Omental fat pad (tissue), 3 donors: ENCODE measurements at regions not wholly inside any gene's neighbourhood (a gene's known extent, or its start where the extent isn't known, plus 50 kb on each side); places are given as distances from the start of the nearest gene placed in this dataset.

ENCODE experiments used
- ATAC-seq: fragments of 150-250 bp; one replicate; pipeline ENCODE4 v1.9.1; 2016; ENCODE audit warnings: mild to moderate bottlenecking, moderate library complexity; ENCODE audit not compliant: low FRiP score
- DNase-seq: peaks from one replicate; pipeline ENCODE4 v3.0.0-alpha.2; 2019; ENCODE audit warnings: low spot score
- CTCF ChIP-seq, 3 donors: fragments of 450-650 bp; IDR thresholded peaks; one replicate each; pipeline ENCODE4 v1.5.1; 2016 to 2017; ENCODE audit warnings: antibody characterized with exemption in 3 of 3, mild to moderate bottlenecking in 3 of 3, moderate library complexity in 2 of 3

- ATAC-seq (no peak), DNase-seq (no peak)
- TF ChIP-seq CTCF (IDR thresholded peaks at IDR 0.05) = no peak
Observed at GRCh38 chr10:128814782-128815181, 652.3 kb upstream of the MGMT start.

- no peak for TF ChIP-seq CTCF (IDR thresholded peaks at IDR 0.05)
- DNase-seq = no peak
- no peak for ATAC-seq
Observed at GRCh38 chr10:128816726-128817125, 650.3 kb upstream of the MGMT start.

GRCh38 chr10:128817636-128818035 is 649.4 kb upstream of the MGMT start:
- DNase-seq = no peak
- ATAC-seq = no peak
- no peak for TF ChIP-seq CTCF (IDR thresholded peaks at IDR 0.05)

- no peak for ATAC-seq
- no peak for TF ChIP-seq CTCF (IDR thresholded peaks at IDR 0.05)
- no peak for DNase-seq
Observed at GRCh38 chr10:128820663-128821062, 646.4 kb upstream of the MGMT start.

- ATAC-seq = no peak
- TF ChIP-seq CTCF (IDR thresholded peaks at IDR 0.05) = no peak
- no peak for DNase-seq
Observed at GRCh38 chr10:128823201-128823600, 643.8 kb upstream of the MGMT start.

GRCh38 chr10:128825626-128826025 is 641.4 kb upstream of the MGMT start:
- DNase-seq (no peak), ATAC-seq (no peak)
- TF ChIP-seq CTCF (IDR thresholded peaks at IDR 0.05) = no peak

- ATAC-seq (no peak), DNase-seq (no peak)
- no peak for TF ChIP-seq CTCF (IDR thresholded peaks at IDR 0.05)
Observed at GRCh38 chr10:128833671-128834070, 633.4 kb upstream of the MGMT start.
